VCaP (cell line): ENCODE measurements at regions not wholly inside any gene's neighbourhood (a gene's known extent, or its start where the extent isn't known, plus 50 kb on each side); places are given as distances from the start of the nearest gene placed in this dataset.

ENCODE experiments used
- H3K27ac ChIP-seq: fragments of 450-650 bp; 2 replicates; pipeline ENCODE4 v1.5.1; 2017
- CTCF ChIP-seq: fragments of 450-650 bp; conservative IDR thresholded peaks from 2 replicates; pipeline ENCODE4 v1.5.1; 2017; ENCODE audit warnings: mild to moderate bottlenecking, moderate library complexity

DNA sequence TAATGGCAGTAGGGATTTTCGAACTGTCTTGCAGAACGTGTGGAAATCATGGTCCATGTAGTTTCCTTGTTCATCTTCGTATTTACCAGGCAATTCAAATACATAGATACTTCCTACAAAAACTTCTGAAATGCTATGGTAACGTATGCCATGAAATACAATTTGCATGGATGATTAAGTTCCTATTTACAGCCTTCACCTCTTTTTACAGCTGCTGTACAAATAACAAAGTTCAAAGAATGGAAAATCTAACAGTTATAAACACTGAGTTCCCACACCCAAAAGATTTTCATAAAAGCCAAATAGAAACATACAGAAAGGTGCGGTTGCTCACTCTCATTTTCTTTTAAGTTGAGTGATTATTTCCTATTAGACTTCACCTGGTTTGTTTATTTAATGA is 115.8 kb upstream of the TNFSF11 start:
- TF ChIP-seq CTCF, result no peak
- H3K27ac ChIP-seq, result no peak overlapping the region

- no peak for TF ChIP-seq CTCF
- no peak overlapping the region for H3K27ac ChIP-seq
Observed at GRCh38 chr13:42466123-42466522, 107.8 kb upstream of the TNFSF11 start.

GRCh38 chr13:42466609-42467008 is 107.3 kb upstream of the TNFSF11 start:
- H3K27ac ChIP-seq, result no peak overlapping the region
- TF ChIP-seq CTCF, result no peak

- H3K27ac ChIP-seq, result no peak overlapping the region
- TF ChIP-seq CTCF, result no peak
Observed at GRCh38 chr13:42474954-42475353, 99.0 kb upstream of the TNFSF11 start.

GRCh38 chr13:42477596-42478190 is 96.3 kb upstream of the TNFSF11 start:
- no peak overlapping the region for H3K27ac ChIP-seq
- TF ChIP-seq CTCF, result no peak

GRCh38 chr13:42478531-42479156 is 95.3 kb upstream of the TNFSF11 start:
- no peak overlapping the region for H3K27ac ChIP-seq
- peak; percentile 80 for TF ChIP-seq CTCF

DNA sequence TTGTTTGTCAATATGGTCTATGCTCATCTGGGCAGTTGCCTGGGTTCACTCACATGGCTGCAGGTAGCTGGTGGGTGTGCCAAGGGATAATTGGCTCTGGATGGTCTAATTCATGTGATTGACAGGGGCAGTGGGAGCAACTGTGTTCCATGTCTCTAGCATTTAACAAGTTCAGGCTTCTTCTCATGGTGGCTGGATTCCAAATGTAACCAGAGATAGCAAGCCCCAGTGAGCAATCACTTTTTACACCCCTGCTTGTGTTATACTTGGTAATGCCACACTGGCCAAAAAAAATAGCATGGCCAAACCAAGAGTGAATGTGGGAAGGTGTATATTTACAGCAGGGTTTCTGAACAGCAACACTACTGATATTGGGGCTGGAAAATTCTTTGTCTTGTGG is 89.6 kb upstream of the TNFSF11 start:
- H3K27ac ChIP-seq, result no peak overlapping the region
- no peak for TF ChIP-seq CTCF
